Non-pigmented ciliary epithelial cell (primary cell): ENCODE measurements at regions not wholly inside any gene's neighbourhood (a gene's known extent, or its start where the extent isn't known, plus 50 kb on each side); places are given as distances from the start of the nearest gene placed in this dataset.

Source experiments
- DNase-seq: peaks from one replicate; pipeline ENCODE4 v3.0.0-alpha.2; 2010; ENCODE audit warnings: low read depth

DNA sequence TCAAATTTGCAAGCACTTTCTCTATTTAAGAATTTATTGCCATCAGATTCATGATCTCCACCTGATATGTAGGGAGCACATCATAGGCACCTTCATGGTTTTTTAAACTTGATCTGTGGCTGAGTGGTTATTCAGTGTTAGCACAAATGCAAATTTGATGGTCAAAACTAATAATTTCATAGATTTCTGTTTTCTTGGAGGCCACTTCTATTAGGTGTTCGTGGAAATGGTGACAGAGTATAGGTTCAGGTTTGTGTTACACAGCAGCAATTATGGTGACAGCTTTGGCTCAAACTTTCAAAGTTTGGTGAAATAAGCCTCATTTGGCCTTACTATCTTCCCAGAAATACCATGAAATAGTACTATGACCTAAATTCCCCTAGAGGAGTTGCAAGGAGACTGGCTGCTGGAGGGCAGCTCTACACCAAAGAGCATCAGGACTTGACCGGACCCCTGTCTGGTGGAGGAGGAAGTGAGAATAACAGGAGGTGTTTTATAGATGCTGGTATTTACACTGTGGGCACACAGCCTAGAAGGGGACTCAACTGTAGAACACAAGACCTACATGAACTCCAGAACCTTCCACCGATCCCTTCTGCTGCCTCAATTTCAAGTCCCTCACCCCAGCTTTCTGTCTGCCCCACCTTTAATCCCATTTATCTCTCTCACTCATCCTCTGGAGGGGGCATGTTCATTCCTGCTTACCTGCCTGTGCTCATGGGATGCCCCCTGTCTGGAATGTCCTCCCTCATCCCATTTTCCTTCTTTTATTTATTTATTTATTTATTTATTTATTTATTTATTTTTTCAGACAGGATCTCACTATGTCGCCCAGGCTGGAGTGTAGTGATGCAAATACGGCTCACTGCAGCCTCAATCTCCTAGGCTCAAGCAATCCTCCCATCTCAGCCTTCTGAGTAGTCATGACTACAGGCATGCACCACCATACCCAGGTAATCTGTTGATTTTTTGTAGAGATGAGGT, 132.9 kb upstream of the SIX2 start:
- no peak for DNase-seq

DNA sequence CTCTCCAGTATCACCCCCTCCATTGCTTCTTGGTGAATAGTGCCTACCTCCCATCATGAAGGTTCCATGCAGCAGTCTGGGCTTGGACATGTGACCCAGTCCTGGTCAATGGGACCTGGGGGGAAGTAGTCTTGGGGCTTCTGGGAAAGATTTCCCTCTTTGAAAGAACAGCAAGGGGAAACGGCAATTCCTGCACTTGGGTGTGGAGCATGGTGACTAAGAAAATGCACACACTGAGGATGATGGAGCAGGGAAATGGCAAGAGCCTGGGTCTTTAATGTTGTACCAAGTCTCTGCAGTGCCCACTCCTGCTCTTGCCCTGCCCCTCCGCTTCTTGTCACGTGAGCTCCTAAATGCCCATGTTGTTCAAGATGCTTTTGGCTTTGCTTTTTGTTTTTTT, 131.4 kb upstream of the SIX2 start:
- no peak for DNase-seq

- no peak for DNase-seq
Observed at GRCh38 chr2:45138904-45139303, 129.7 kb upstream of the SIX2 start.

- no peak for DNase-seq
Observed at GRCh38 chr2:45137966-45138695, 128.9 kb upstream of the SIX2 start.

- DNase-seq: no peak
Observed at GRCh38 chr2:45134726-45135125, 125.5 kb upstream of the SIX2 start.

- no peak for DNase-seq
Observed at GRCh38 chr2:45134014-45134413, 124.8 kb upstream of the SIX2 start.

DNA sequence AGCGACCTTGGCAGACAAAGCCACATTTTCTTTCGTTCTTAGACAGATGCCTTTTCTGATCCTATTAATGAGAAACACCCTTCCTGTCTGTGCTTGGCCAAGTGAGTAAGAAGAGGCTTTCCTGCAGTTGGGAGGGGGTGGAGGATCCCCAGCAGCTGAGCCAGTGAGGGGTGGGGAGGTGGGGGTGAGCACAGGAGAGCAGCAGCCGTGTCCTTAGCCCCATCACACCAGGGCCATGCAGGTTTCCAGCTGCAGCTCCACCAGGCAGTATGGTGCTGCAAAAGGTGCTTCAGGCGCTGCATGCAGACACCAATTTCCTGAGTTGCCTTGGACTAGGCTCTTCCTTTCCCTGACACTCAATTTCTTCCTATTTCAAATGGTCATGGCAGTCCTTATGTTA, 123.3 kb upstream of the SIX2 start:
- no peak for DNase-seq

DNA sequence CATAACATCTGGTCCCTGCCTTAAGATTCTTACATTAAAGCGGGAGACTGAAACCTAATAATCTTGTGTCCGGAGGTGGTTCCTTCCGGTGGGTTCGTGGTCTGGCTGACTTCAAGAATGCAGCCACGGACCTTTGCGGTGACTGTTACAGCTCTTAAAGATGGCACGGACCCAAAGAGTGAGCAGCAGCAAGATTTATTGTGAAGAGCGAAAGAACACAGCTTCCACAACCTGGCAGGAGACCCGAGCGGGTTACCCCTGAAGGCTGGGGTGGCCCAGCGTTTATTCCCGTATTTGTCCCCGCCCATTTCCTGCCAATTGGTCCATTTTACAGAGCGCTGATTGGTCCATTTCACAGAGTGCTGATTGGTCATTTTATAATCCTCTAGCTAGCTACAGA, 122.3 kb upstream of the SIX2 start:
- peak; percentile 26 for DNase-seq

DNA sequence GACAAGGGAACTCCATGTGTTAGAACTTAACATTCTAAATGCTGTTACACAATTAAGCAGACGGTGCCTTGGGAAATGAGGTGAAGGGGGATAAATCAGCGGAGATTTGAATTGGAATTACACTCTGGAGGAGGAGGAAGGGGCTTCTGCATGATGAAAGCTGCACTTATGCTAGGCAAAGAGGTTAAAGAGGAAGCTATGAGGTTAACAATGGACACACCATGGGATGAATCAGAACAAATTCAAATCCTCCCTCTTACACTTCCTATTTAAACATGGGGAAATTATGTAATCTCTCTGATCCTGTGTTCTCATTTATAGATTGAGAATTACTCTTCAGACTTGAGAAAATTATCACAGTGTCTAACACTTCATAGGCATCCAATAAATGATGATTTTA, 121.5 kb upstream of the SIX2 start:
- DNase-seq: no peak

- peak; percentile 87 for DNase-seq
Observed at GRCh38 chr2:45128580-45128997, 119.3 kb upstream of the SIX2 start.

DNA sequence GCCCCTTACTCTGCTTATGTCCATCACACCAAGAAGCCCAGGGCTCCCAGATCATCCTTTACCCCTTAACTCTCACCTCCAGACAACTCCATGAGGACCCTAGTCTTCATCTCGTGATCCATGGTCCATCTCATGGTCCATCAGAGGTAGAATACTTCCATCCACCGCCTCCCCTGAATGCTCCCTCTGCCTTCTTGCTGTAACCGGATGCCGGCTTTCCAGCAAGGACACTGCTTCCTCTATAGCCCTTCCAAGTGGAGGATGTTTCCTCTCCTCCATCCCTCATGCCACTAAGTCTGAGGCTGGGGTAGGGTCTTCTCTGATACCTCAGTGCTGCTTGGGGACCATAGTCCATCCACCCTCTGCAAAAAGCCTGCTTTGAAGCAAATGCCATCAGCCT, 118.6 kb upstream of the SIX2 start:
- no peak for DNase-seq

- DNase-seq: no peak
Observed at GRCh38 chr2:45127321-45127720, 118.1 kb upstream of the SIX2 start.

DNA sequence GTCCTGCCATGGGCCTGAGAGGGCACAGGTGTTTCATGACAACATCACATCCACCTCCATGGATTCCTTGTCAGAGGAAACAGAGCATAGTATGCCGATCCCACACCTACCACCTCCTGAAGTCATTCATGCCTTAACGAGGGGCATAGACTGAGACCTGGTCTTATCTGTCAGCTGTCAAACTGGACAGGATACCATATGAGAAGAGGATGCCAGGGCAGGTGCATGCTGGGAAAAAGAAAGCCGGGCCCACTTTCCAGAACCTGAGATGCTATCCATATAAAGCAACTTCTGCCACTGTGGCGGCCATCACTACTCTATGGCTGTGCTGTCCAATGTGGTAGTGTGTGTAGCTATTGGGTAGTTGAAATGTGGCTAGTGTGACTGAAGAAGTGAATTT, 116.0 kb upstream of the SIX2 start:
- DNase-seq: no peak

DNA sequence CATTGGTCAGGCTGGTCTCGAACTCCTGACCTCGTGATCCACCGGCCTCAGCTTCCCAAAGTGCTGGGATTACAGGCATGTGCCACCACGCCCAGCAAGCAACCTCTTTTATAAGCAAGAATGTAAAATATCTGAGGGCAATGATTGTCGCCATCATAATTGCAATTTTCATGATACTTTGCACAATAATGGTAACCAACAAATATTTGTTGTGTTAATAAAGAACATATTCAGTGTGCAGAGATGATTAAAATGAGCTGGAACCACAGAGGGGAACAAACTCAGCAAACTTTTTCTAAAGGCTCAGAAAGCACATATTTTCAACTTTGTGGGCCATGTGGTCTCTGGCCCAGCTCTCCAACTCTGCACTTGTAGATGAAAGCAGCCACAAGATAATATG, 115.2 kb upstream of the SIX2 start:
- DNase-seq: no peak

DNA sequence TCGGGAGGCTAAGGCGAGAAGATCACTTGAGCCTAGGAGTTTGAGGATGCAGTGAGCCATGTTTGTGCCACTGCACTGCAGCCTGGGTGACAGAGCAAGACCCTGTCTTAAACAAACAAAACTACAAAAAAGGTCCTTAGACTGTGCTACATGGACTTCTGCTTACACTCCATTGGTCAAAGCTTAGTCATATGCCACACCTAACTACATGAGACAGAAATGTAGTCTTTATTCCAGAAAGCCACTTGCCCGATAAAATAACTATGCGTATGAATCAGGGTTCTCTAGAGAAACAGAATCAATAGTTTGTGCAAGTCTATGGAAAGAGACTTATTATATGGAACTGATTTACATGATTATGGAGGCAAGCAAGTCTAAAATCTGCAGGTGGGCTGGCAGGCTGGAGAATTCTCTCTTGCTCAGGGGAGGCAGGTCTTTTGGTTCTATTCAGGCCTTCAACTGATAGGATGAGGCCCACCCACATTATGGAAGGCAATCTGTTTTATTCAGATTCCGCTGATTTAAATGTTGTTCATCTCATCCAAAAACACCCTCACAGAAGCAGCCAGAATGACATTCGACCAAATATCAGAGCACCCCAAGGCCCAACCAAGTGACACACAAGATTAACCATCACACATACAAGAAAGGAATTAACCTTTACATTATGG, 114.4 kb upstream of the SIX2 start:
- DNase-seq: no peak

DNA sequence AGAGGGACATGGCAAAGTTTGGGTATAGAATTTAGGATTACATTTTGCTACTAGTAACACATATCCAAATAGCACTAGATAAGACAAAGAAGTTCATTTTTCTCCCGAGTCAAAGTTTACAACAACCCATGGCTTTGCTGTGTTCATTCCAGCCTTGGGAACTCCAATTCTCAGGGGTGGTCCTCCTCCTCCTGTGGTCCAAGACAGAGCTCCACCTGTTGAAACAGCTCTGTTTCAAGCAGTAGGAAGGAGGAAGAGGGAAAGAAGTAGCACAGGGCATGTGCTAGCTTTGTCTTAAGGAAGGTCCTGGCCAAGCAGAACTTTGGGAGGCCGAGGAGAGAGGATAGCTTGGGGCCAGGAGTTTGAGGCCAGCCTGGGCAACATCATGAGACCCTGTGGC, 113.8 kb upstream of the SIX2 start:
- DNase-seq: no peak

GRCh38 chr2:45121236-45121927, 112.1 kb upstream of the SIX2 start:
- no peak for DNase-seq

GRCh38 chr2:45120546-45120945, 111.3 kb upstream of the SIX2 start:
- DNase-seq: no peak

- DNase-seq: peak; percentile 69
Observed at GRCh38 chr2:45119855-45120254, 110.6 kb upstream of the SIX2 start.

DNA sequence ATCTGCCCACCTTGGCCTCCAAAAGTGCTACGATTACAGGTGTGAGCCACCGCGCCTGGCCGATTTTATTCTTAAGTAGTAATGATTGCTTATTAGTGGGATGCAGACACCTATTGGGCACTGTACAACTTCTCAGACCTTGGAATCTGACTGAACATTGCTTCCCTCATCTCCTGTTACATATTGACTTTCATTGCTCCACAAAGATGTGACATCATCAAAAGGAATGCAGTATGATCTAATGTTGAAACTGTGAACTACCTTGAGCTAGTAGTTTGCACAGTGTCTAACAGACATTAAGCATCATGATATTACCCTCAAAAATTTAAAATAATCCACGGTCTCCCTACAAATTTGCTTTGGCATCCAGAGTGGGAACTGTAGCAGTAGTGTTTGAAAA, 109.8 kb upstream of the SIX2 start:
- peak; percentile 48 for DNase-seq

- no peak for DNase-seq
Observed at GRCh38 chr2:45117383-45117782, 108.1 kb upstream of the SIX2 start.

DNA sequence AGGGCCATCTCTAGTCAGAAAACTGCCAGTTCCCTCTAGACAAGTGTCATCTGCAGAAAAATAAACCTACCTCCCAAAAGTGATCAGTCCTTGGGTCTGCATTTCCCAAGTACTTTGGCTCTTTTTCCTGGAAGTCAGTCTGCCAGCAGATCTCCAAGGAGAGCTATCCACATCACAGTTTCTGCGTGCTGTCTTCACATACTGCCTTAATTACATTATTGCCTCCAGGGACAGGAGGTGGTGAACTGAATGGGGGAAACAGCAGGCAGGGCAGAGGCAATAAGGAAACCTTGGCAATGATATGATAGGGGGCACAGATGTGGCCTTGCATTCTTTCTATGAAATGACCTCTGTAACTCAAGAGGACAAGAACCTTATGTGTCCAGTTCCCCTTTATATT, 105.9 kb upstream of the SIX2 start:
- DNase-seq: no peak
